CD4-positive, alpha-beta T cell treated with Interleukin-15 for 4 hours (primary cell): ENCODE measurements at regions not wholly inside any gene's neighbourhood (a gene's known extent, or its start where the extent isn't known, plus 50 kb on each side); places are given as distances from the start of the nearest gene placed in this dataset.
"Not testable (repeated sequence)": the region's sequence is repeated elsewhere in the genome, so short reads cannot be mapped to it uniquely, and the experiment has no call there.

Source experiments
- DNase-seq: peaks from one replicate; pipeline ENCODE4 v3.0.0-alpha.2; 2020; ENCODE audit warnings: low spot score

- no peak for DNase-seq
These were observed 562.7 kb upstream of the ID2 start for GRCh38 chr2:8118940-8119781.

GRCh38 chr2:8119782-8120505 lies 561.9 kb upstream of the ID2 start:
- DNase-seq, result no peak

GRCh38 chr2:8120506-8120860 lies 561.4 kb upstream of the ID2 start:
- no peak for DNase-seq

- no peak for DNase-seq
These were observed 560.6 kb upstream of the ID2 start for GRCh38 chr2:8121022-8121825.

GRCh38 chr2:8121826-8122513 lies 559.9 kb upstream of the ID2 start:
- no peak for DNase-seq

GRCh38 chr2:8122520-8122919 lies 559.3 kb upstream of the ID2 start:
- no peak for DNase-seq

GRCh38 chr2:8123464-8123863 lies 558.4 kb upstream of the ID2 start:
- DNase-seq, result no peak

- no peak for DNase-seq
These were observed 555.8 kb upstream of the ID2 start for GRCh38 chr2:8125741-8126711.

GRCh38 chr2:8126783-8127182 lies 555.1 kb upstream of the ID2 start:
- no peak for DNase-seq

GRCh38 chr2:8131423-8131822 lies 550.4 kb upstream of the ID2 start:
- not testable (repeated sequence) for DNase-seq

- no peak for DNase-seq
These were observed 549.5 kb upstream of the ID2 start for GRCh38 chr2:8132351-8132831.

- DNase-seq, result no peak
These were observed 549.0 kb upstream of the ID2 start for GRCh38 chr2:8132879-8133278.

GRCh38 chr2:8133363-8133762 lies 548.5 kb upstream of the ID2 start:
- no peak for DNase-seq

- DNase-seq, result no peak
These were observed 547.9 kb upstream of the ID2 start for GRCh38 chr2:8133913-8134472.

- DNase-seq, result no peak
These were observed 547.4 kb upstream of the ID2 start for GRCh38 chr2:8134473-8134932.

- no peak for DNase-seq
These were observed 546.7 kb upstream of the ID2 start for GRCh38 chr2:8134985-8135682.

- DNase-seq, result no peak
These were observed 544.1 kb upstream of the ID2 start for GRCh38 chr2:8137801-8138200.

- no peak for DNase-seq
These were observed 543.3 kb upstream of the ID2 start for GRCh38 chr2:8138525-8138922.

- DNase-seq, result no peak
These were observed 542.8 kb upstream of the ID2 start for GRCh38 chr2:8138923-8139667.
